A673 (cell line): ENCODE measurements at regions not wholly inside any gene's neighbourhood (a gene's known extent, or its start where the extent isn't known, plus 50 kb on each side); places are given as distances from the start of the nearest gene placed in this dataset.

Source experiments
- CTCF ChIP-seq: fragments of 300-800, 200-600 bp; sonication (generic); conservative IDR thresholded peaks from 2 replicates; pipeline ENCODE4 v1.5.1; 2017; ENCODE audit warnings: low read depth, mild to moderate bottlenecking, antibody characterized with exemption, low read length, moderate library complexity, mixed read lengths
- EZH2 ChIP-seq: fragments of 200-600 bp; sonication (generic); IDR thresholded peaks from 2 replicates; pipeline ENCODE4 v1.6.1; 2017; ENCODE audit warnings: borderline replicate concordance, low read depth, mild to moderate bottlenecking, mixed read lengths, antibody characterized with exemption, low read length; ENCODE audit not compliant: poor library complexity, severe bottlenecking

DNA sequence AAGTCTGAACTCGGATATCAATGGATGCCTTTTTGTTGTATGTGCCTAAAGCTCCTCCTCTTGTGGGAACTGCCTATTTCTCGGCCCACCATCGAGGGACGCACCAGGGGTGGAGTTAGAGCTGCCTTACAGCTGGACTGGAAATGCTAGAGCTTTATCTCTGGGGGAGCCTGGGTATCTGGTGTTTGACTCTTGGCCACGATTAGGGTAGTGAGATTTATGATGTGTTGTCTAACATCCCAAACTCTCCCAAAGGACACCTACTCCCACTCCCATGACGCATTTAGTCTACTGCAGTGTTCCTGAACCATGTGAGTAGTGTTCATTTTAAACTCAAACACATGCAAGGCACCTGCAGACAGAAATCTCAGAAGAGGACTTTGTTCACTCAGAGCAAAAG lies 594.8 kb downstream of the METTL4 start:
- TF ChIP-seq CTCF (no peak), EZH2 (no peak)
